ENCODE measurements at regions not wholly inside any gene's neighbourhood (a gene's known extent, or its start where the extent isn't known, plus 50 kb on each side); places are given as distances from the start of the nearest gene placed in this dataset.

DNA sequence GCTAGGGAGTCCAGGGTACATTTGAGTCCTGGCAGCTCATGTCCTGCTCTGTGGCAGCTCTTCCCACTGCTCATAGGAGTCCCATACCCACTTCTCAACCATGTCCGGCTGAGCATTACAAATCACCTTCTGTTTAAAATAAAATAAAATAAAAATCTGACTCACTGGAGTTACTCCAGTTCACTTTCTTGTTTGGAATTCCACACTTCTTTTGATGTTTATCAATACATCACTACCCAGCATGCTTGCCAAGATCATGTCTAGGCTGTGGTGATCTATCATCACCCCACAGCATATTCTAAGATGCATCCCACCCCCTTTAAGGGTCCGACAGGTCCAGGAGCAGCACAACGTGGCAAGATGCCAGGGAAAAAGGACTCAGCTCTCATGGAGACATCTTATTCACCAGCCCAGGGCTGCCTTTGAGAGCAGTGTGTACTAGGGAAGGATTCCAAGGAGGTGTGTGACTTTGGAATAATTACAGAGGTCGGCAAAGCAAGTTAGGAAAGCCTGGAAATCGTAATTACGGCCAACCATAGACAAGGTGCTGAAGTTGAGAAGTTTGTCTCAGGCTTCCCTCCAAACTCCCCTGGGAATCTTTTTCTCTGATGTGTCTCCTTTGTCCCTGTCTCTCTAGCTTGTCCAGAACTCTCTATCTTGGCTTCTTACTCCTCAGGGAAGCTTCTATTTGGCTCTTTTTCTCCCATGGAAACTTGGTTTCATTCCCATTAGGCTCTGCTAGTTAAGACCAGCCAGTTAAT is 111.4 kb upstream of the SLC1A3 start:
- Mint-ChIP-seq H3K27me3 (ENCODE audit: low read depth) (peaks cover 3% of the 10 kb centered on the region), H3K27ac (peak overlapping the region; percentile 44 to 67 (median 65)), H3K9me3 (no peaks in the 10 kb centered on the region), H3K36me3 (ENCODE audit: low read depth) (no peaks in the 10 kb centered on the region), H3K4me1 (peaks cover 11% of the 10 kb centered on the region), H3K4me3 (no peak overlapping the region)
- TF ChIP-seq, protein P1, sequence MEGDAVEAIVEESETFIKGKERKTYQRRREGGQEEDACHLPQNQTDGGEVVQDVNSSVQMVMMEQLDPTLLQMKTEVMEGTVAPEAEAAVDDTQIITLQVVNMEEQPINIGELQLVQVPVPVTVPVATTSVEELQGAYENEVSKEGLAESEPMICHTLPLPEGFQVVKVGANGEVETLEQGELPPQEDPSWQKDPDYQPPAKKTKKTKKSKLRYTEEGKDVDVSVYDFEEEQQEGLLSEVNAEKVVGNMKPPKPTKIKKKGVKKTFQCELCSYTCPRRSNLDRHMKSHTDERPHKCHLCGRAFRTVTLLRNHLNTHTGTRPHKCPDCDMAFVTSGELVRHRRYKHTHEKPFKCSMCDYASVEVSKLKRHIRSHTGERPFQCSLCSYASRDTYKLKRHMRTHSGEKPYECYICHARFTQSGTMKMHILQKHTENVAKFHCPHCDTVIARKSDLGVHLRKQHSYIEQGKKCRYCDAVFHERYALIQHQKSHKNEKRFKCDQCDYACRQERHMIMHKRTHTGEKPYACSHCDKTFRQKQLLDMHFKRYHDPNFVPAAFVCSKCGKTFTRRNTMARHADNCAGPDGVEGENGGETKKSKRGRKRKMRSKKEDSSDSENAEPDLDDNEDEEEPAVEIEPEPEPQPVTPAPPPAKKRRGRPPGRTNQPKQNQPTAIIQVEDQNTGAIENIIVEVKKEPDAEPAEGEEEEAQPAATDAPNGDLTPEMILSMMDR (IDR thresholded peaks at IDR 0.05; ENCODE audit: unreplicated experiment in 3 of 3): no peak

DNA sequence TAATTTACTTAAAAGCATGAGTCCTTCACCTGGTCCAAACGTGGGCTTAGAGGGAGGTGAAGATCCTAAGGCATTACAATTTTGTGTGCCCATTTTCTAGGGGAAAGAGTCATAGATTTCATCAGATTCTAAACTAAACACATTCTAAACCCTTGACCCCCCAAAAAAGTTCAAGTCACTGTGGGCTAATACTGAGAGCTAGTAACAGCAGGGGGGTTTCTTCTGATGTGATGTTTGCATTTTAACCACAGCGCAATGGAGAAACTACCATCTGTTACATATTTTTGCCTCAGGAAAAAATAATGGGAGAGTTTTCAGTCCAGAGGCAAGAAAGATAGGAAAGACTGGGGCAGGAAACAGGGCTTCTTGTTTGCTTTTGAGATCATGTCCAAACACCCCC is 110.8 kb upstream of the SLC1A3 start:
- H3K27me3 Mint-ChIP-seq (ENCODE audit: low read depth): peaks cover 3% of the 10 kb centered on the region
- H3K4me3 Mint-ChIP-seq: no peak overlapping the region
- H3K36me3 Mint-ChIP-seq (ENCODE audit: low read depth): no peaks in the 10 kb centered on the region
- H3K27ac Mint-ChIP-seq: peak overlapping the region in 2 of 3 experiments; percentile 44 to 65
- H3K9me3 Mint-ChIP-seq: no peaks in the 10 kb centered on the region
- TF ChIP-seq, protein P1 (IDR thresholded peaks at IDR 0.05; ENCODE audit: unreplicated experiment in 3 of 3): no peak
- H3K4me1 Mint-ChIP-seq: peaks cover 11% of the 10 kb centered on the region

- H3K27ac Mint-ChIP-seq: no peak overlapping the region
- TF ChIP-seq, protein P1 (IDR thresholded peaks at IDR 0.05; ENCODE audit: unreplicated experiment in 3 of 3): no peak
- H3K9me3 Mint-ChIP-seq: no peaks in the 10 kb centered on the region
- H3K4me3 Mint-ChIP-seq: no peak overlapping the region
- peaks cover 11% of the 10 kb centered on the region for H3K4me1 Mint-ChIP-seq
- H3K27me3 Mint-ChIP-seq (ENCODE audit: low read depth): no peaks in the 10 kb centered on the region
- H3K36me3 Mint-ChIP-seq (ENCODE audit: low read depth): no peaks in the 10 kb centered on the region
Measured at GRCh38 chr5:36496471-36496870, 109.9 kb upstream of the SLC1A3 start.

GRCh38 chr5:36502608-36503007 is 103.8 kb upstream of the SLC1A3 start:
- Mint-ChIP-seq H3K4me1 (peaks cover 13% of the 10 kb centered on the region), H3K9me3 (peaks cover 5% of the 10 kb centered on the region), H3K4me3 (no peak overlapping the region), H3K36me3 (ENCODE audit: low read depth) (no peaks in the 10 kb centered on the region), H3K27me3 (ENCODE audit: low read depth) (no peaks in the 10 kb centered on the region), H3K27ac (peak overlapping the region in 1 of 3 experiments; percentile 28)
- TF ChIP-seq, protein P1 (IDR thresholded peaks at IDR 0.05; ENCODE audit: unreplicated experiment in 3 of 3): no peak

DNA sequence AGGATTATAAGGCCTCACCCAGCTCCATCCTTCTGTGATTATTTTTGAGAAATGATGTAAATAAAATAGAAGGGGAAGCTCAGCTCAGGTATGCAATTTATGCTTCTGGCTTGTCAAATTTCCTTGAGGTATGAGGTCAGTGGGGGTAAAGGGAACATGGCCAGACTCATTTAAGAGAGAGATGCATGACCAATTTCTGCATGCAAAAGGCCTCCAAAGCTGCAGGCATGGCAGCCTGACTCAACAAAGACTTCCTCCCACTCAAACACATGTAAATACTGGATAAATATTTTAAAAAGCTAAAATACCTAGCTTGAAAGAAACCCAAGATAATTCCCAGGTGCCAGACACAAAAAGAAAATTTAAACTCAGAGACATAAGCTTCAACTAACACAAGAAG is 101.4 kb upstream of the SLC1A3 start:
- H3K4me1 Mint-ChIP-seq: peaks cover 13% of the 10 kb centered on the region
- no peaks in the 10 kb centered on the region for H3K27me3 Mint-ChIP-seq (ENCODE audit: low read depth)
- H3K4me3 Mint-ChIP-seq: no peak overlapping the region
- TF ChIP-seq, protein P1 (IDR thresholded peaks at IDR 0.05; ENCODE audit: unreplicated experiment in 3 of 3): no peak
- peaks cover 13% of the 10 kb centered on the region for H3K9me3 Mint-ChIP-seq
- peak overlapping the region in 1 of 3 experiments; percentile 44 for H3K27ac Mint-ChIP-seq
- H3K36me3 Mint-ChIP-seq (ENCODE audit: low read depth): no peaks in the 10 kb centered on the region

Data from nephron (organoid).